ENCODE measurements at regions not wholly inside any gene's neighbourhood (a gene's known extent, or its start where the extent isn't known, plus 50 kb on each side); places are given as distances from the start of the nearest gene placed in this dataset.
"Not testable (repeated sequence)": the region's sequence is repeated elsewhere in the genome, so short reads cannot be mapped to it uniquely, and the experiment has no call there.

GRCh38 chr3:27044931-27045481 is 324.2 kb downstream of the NEK10 start:
- H4K91ac ChIP-seq (ENCODE audit: low read length) = no peak overlapping the region
- no peaks in the 10 kb centered on the region for H3K36me3 ChIP-seq (ENCODE audit: control insufficient read depth in 1 of 2, insufficient read depth in 2 of 2, low read depth in 1 of 2, low read length in 2 of 2)
- H3K4me3 ChIP-seq (ENCODE audit: insufficient read depth in 1 of 2, low read depth in 1 of 2, low read length in 2 of 2) = no peak overlapping the region
- no peak overlapping the region for H2BK12ac ChIP-seq (ENCODE audit: low read length in 2 of 2)
- no peaks in the 10 kb centered on the region for H3K4me1 ChIP-seq (ENCODE audit: control insufficient read depth, insufficient read depth, low read depth, low read length)
- 93% methylated on average over 1 of the region's 2 CpGs for WGBS
- H2AK5ac ChIP-seq (ENCODE audit: low read length, severe bottlenecking) = no peak overlapping the region
- no peak overlapping the region for H3K4me2 ChIP-seq (ENCODE audit: low read length, poor library complexity, severe bottlenecking)
- H2BK120ac ChIP-seq (ENCODE audit: low read depth, low read length) = no peak overlapping the region
- H3K9ac ChIP-seq (ENCODE audit: low read length) = no peak overlapping the region
- H3K9me3 ChIP-seq (ENCODE audit: control insufficient read depth, low read length) = peaks cover 5% of the 10 kb centered on the region
- no peak overlapping the region for H2BK5ac ChIP-seq (ENCODE audit: low read depth, low read length, poor library complexity, severe bottlenecking)
- H2AFZ ChIP-seq (ENCODE audit: low read depth, low read length) = no peak overlapping the region
- H2BK15ac ChIP-seq (ENCODE audit: low read depth, poor library complexity, severe bottlenecking) = no peak overlapping the region
- H3K27ac ChIP-seq (ENCODE audit: low read length, poor library complexity, severe bottlenecking) = no peak overlapping the region
- no peaks in the 10 kb centered on the region for H3K27me3 ChIP-seq (ENCODE audit: control insufficient read depth in 1 of 2, insufficient read depth in 1 of 2, low read length in 2 of 2)
- H3K4ac ChIP-seq (ENCODE audit: low read depth in 1 of 2, low read length in 2 of 2) = no peak overlapping the region
- H3K14ac ChIP-seq (ENCODE audit: low read length in 2 of 2) = no peak overlapping the region
- H3K18ac ChIP-seq (ENCODE audit: low read depth in 1 of 2, low read length in 2 of 2) = no peak overlapping the region
- H3K79me1 ChIP-seq (replicated peaks; ENCODE audit: low read length, poor library complexity, severe bottlenecking) = no peaks in the 10 kb centered on the region
- no peak overlapping the region for H3K23ac ChIP-seq (ENCODE audit: low read length in 2 of 2)
- H4K8ac ChIP-seq (ENCODE audit: low read length) = no peak overlapping the region
- DNase-seq = no peak

GRCh38 chr3:27046351-27046750 is 322.8 kb downstream of the NEK10 start:
- Histone ChIP-seq H2BK5ac (ENCODE audit: low read depth, low read length, poor library complexity, severe bottlenecking) (no peak overlapping the region), H3K4me3 (ENCODE audit: insufficient read depth in 1 of 2, low read depth in 1 of 2, low read length in 2 of 2) (no peak overlapping the region), H2AK5ac (ENCODE audit: low read length, severe bottlenecking) (no peak overlapping the region), H3K27ac (ENCODE audit: low read length, poor library complexity, severe bottlenecking) (no peak overlapping the region), H3K36me3 (ENCODE audit: control insufficient read depth in 1 of 2, insufficient read depth in 2 of 2, low read depth in 1 of 2, low read length in 2 of 2) (no peaks in the 10 kb centered on the region), H2BK15ac (ENCODE audit: low read depth, poor library complexity, severe bottlenecking) (no peak overlapping the region), H4K8ac (ENCODE audit: low read length) (no peak overlapping the region), H2BK12ac (ENCODE audit: low read length in 2 of 2) (no peak overlapping the region), H3K4me1 (ENCODE audit: control insufficient read depth, insufficient read depth, low read depth, low read length) (no peaks in the 10 kb centered on the region), H3K14ac (ENCODE audit: low read length in 2 of 2) (no peak overlapping the region), H3K4ac (ENCODE audit: low read depth in 1 of 2, low read length in 2 of 2) (no peak overlapping the region), H3K4me2 (ENCODE audit: low read length, poor library complexity, severe bottlenecking) (no peak overlapping the region), H2AFZ (ENCODE audit: low read depth, low read length) (no peak overlapping the region), H2BK120ac (ENCODE audit: low read depth, low read length) (no peak overlapping the region), H4K91ac (ENCODE audit: low read length) (no peak overlapping the region), H3K27me3 (ENCODE audit: control insufficient read depth in 1 of 2, insufficient read depth in 1 of 2, low read length in 2 of 2) (no peaks in the 10 kb centered on the region), H3K79me1 (replicated peaks; ENCODE audit: low read length, poor library complexity, severe bottlenecking) (no peaks in the 10 kb centered on the region), H3K9me3 (ENCODE audit: control insufficient read depth, low read length) (peaks cover 6% of the 10 kb centered on the region), H3K23ac (ENCODE audit: low read length in 2 of 2) (no peak overlapping the region), H3K18ac (ENCODE audit: low read depth in 1 of 2, low read length in 2 of 2) (no peak overlapping the region), H3K9ac (ENCODE audit: low read length) (no peak overlapping the region)
- no peak for DNase-seq

- no peak overlapping the region for H4K8ac ChIP-seq (ENCODE audit: low read length)
- H3K23ac ChIP-seq (ENCODE audit: low read length in 2 of 2) = no peak overlapping the region
- no peak overlapping the region for H3K4ac ChIP-seq (ENCODE audit: low read depth in 1 of 2, low read length in 2 of 2)
- 22% methylated on average over 1 of the region's 2 CpGs for WGBS
- H3K14ac ChIP-seq (ENCODE audit: low read length in 2 of 2) = no peak overlapping the region
- H2AK5ac ChIP-seq (ENCODE audit: low read length, severe bottlenecking) = no peak overlapping the region
- H2BK5ac ChIP-seq (ENCODE audit: low read depth, low read length, poor library complexity, severe bottlenecking) = no peak overlapping the region
- H3K27me3 ChIP-seq (ENCODE audit: control insufficient read depth in 1 of 2, insufficient read depth in 1 of 2, low read length in 2 of 2) = no peaks in the 10 kb centered on the region
- no peak overlapping the region for H3K9ac ChIP-seq (ENCODE audit: low read length)
- H2BK12ac ChIP-seq (ENCODE audit: low read length in 2 of 2) = no peak overlapping the region
- no peak overlapping the region for H3K27ac ChIP-seq (ENCODE audit: low read length, poor library complexity, severe bottlenecking)
- no peaks in the 10 kb centered on the region for H3K36me3 ChIP-seq (ENCODE audit: control insufficient read depth in 1 of 2, insufficient read depth in 2 of 2, low read depth in 1 of 2, low read length in 2 of 2)
- no peak overlapping the region for H3K4me2 ChIP-seq (ENCODE audit: low read length, poor library complexity, severe bottlenecking)
- H2BK120ac ChIP-seq (ENCODE audit: low read depth, low read length) = no peak overlapping the region
- H2AFZ ChIP-seq (ENCODE audit: low read depth, low read length) = no peak overlapping the region
- no peaks in the 10 kb centered on the region for H3K79me1 ChIP-seq (replicated peaks; ENCODE audit: low read length, poor library complexity, severe bottlenecking)
- no peak overlapping the region for H2BK15ac ChIP-seq (ENCODE audit: low read depth, poor library complexity, severe bottlenecking)
- H3K9me3 ChIP-seq (ENCODE audit: control insufficient read depth, low read length) = peaks cover 37% of the 10 kb centered on the region
- no peak for DNase-seq
- no peaks in the 10 kb centered on the region for H3K4me1 ChIP-seq (ENCODE audit: control insufficient read depth, insufficient read depth, low read depth, low read length)
- H4K91ac ChIP-seq (ENCODE audit: low read length) = no peak overlapping the region
- no peak overlapping the region for H3K4me3 ChIP-seq (ENCODE audit: insufficient read depth in 1 of 2, low read depth in 1 of 2, low read length in 2 of 2)
- H3K18ac ChIP-seq (ENCODE audit: low read depth in 1 of 2, low read length in 2 of 2) = no peak overlapping the region
Measured at GRCh38 chr3:27049792-27050191, 319.4 kb downstream of the NEK10 start.

- not testable (repeated sequence) for H3K18ac ChIP-seq (ENCODE audit: low read depth in 1 of 2, low read length in 2 of 2); H3K27me3 ChIP-seq (ENCODE audit: control insufficient read depth in 1 of 2, insufficient read depth in 1 of 2, low read length in 2 of 2); H2AK5ac ChIP-seq (ENCODE audit: low read length, severe bottlenecking); H3K4me1 ChIP-seq (ENCODE audit: control insufficient read depth, insufficient read depth, low read depth, low read length); H3K9ac ChIP-seq (ENCODE audit: low read length); H2BK12ac ChIP-seq (ENCODE audit: low read length in 2 of 2); H3K4ac ChIP-seq (ENCODE audit: low read depth in 1 of 2, low read length in 2 of 2); H4K8ac ChIP-seq (ENCODE audit: low read length); H3K4me3 ChIP-seq (ENCODE audit: insufficient read depth in 1 of 2, low read depth in 1 of 2, low read length in 2 of 2); DNase-seq; H2BK15ac ChIP-seq (ENCODE audit: low read depth, poor library complexity, severe bottlenecking); H2BK5ac ChIP-seq (ENCODE audit: low read depth, low read length, poor library complexity, severe bottlenecking); H4K91ac ChIP-seq (ENCODE audit: low read length); H2AFZ ChIP-seq (ENCODE audit: low read depth, low read length); H3K14ac ChIP-seq (ENCODE audit: low read length in 2 of 2); H3K4me2 ChIP-seq (ENCODE audit: low read length, poor library complexity, severe bottlenecking); H3K27ac ChIP-seq (ENCODE audit: low read length, poor library complexity, severe bottlenecking); H3K23ac ChIP-seq (ENCODE audit: low read length in 2 of 2); H3K79me1 ChIP-seq (replicated peaks; ENCODE audit: low read length, poor library complexity, severe bottlenecking); H3K36me3 ChIP-seq (ENCODE audit: control insufficient read depth in 1 of 2, insufficient read depth in 2 of 2, low read depth in 1 of 2, low read length in 2 of 2); H2BK120ac ChIP-seq (ENCODE audit: low read depth, low read length)
- 85% methylated on average over 3 of the region's 3 CpGs for WGBS
- peaks cover 42% of the 10 kb centered on the region for H3K9me3 ChIP-seq (ENCODE audit: control insufficient read depth, low read length)
Measured at GRCh38 chr3:27051527-27051926, 317.7 kb downstream of the NEK10 start.
